HG03095 (cell line): ENCODE measurements at regions not wholly inside any gene's neighbourhood (a gene's known extent, or its start where the extent isn't known, plus 50 kb on each side); places are given as distances from the start of the nearest gene placed in this dataset.
A peak's percentile ranks its signal among the peaks of the same experiment; 100 is the strongest.

Experiments used
- ATAC-seq: cut with Tn5 transposase; IDR thresholded peaks from one replicate; pipeline ENCODE4 v1.9.1; 2021; ENCODE audit warnings: moderate library complexity; ENCODE audit not compliant: unreplicated experiment

GRCh38 chr5:125750147-125750860, 672.9 kb upstream of the GRAMD2B start:
- ATAC-seq: no peak

- no peak for ATAC-seq
These were observed 672.4 kb upstream of the GRAMD2B start for GRCh38 chr5:125750861-125751186.

GRCh38 chr5:125756456-125756855, 666.8 kb upstream of the GRAMD2B start:
- ATAC-seq: no peak

DNA sequence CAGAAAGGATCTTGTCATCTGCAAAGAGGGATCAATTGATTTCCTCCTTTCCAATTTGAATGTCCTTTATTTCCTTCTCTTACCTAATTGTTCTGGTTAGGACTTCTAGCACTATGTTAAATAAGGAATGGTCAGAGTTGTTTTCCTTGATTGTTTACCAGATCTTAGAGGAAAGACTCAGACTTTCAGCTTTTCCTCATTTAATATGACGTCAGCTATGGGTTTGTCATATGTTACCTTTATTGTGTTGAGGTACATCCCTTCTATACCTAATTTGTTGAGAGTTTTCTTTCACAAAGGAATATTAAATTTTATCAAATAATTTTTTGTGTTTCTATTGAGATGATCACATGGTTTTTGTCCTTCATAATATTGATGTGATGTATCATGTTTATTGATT, 656.5 kb upstream of the GRAMD2B start:
- no peak for ATAC-seq

GRCh38 chr5:125775896-125776295, 647.3 kb upstream of the GRAMD2B start:
- no peak for ATAC-seq

DNA sequence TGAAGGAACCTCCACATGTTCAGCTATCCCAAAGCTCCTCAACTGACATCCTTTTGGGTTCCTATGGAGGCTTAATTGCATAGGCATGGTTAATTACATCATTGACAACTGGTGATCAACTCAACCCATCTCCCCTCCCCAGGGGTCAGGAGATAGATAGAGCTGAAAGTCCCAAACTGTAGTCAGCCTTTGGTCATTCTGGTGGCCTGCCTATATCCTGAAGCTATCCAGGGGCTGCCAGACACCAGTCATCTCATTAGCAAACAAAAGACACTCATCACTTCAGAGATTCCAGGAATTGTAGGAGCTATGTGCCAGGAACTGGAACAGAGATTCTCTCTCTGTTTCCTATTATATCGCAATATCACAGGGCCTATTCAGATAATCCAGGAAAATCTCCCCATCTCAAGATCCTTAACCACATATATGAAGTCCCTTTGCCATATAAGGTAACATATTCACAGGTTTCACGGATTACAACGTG, 646.5 kb upstream of the GRAMD2B start:
- no peak for ATAC-seq

DNA sequence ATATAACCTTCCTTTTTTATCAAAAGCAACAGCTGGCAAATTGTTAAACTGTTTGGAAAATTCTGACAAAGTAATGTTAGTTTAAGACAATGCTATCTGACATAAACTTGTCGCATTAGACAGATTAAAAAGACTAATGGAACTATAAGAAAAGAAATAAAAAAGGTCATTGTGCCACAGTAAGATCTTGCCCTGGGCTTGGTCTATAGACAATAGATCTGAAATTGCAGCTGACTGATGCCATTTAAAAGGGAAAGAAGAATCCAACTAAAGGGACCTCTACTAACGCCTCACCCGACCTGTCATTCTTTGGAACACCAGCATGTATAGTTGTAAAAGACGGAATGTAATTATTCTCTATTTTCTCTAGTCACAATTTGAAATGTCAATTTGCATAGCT, 644.4 kb upstream of the GRAMD2B start:
- ATAC-seq: no peak

DNA sequence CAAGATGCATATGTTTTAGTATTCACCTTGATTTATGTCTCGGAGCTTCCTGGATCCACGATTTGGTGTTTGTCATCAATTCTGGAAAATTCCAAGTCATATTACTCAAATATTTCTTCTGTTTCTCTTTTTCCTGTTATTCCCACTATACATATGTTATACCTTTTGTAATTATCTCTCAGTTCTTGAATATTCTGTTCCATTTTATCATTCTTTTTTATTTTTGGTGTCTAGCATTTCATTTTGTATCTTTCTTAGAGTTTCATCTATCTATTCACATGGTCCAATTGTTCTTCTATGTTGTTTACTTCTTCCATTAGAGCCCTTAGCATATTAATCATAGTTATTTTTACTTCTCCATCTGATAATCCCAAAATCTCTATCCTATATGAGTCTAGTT, 637.8 kb upstream of the GRAMD2B start:
- ATAC-seq: no peak

DNA sequence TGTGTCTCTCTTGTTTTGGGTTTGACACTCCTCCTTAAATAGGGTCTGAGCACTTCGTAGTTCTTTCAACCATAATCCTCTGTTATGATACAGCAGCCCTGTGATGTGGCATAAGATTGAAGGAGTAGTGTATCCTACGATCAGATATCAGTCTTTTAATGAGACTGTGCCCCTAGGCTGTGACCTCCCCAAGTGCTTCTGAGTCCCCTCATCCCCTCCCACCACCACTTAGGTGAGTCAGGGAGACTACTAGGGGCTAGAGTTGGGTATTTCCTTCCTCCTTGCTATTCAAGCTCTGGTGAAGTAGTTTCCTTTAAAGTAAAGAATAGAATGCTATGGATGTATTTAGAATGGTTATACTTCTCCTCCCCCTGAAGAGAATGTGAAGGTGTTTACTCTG, 637.2 kb upstream of the GRAMD2B start:
- ATAC-seq: no peak

DNA sequence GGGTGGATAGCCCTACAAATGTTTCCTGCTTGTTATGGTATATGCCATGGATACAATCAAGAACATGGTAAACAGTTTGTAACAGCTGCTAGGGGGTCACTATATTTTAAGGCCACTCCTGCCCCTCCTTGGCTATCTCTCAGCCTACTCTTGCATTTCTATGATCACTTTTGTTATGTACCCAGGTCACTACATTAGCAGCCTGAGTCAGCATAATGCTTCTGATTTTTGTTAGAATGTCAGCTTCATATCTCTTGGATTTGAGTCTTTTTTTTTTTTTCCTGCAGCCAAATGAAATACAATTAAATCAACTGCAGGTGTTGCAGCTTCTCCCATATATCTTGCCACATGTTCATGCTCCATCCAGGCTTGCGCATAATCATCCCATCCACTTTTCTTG, 629.7 kb upstream of the GRAMD2B start:
- no peak for ATAC-seq

DNA sequence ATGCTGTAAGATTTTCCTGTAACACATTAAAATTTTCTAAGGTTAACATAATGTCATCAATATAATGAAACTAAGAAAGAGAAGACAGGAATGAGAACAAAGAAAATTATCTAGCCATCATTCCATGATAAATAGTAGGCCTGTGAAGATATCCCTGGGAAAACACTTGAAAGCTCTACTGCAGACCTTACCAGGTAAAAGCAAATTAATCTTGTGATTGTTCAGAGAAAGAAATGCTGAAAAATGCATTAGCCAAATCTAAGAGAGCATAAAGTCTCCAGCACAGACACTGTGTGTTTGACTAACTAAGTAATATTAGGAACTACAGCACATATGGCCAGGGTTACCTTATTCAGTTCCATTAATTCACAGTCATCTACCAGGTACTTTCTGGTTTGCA, 628.3 kb upstream of the GRAMD2B start:
- ATAC-seq: no peak

DNA sequence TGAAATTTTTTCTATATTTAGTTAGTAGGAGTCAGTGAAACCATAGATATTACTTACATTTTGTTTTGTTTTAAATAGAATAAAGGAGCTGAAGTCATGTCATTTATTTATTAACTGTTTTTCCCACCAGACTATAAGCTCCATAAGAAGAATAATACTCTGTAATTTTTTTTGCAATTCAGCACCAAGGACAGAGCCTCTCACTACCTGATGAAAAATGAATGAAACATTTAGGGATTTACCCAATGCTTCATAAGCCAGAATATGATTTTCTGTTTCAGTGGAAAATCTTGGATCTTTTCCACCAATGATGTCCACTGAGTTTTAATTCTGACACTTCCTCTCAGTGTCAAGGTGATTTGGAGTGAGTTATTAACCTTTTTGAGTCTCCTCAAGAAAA, 624.9 kb upstream of the GRAMD2B start:
- ATAC-seq: no peak

GRCh38 chr5:125812651-125813050, 610.6 kb upstream of the GRAMD2B start:
- no peak for ATAC-seq

DNA sequence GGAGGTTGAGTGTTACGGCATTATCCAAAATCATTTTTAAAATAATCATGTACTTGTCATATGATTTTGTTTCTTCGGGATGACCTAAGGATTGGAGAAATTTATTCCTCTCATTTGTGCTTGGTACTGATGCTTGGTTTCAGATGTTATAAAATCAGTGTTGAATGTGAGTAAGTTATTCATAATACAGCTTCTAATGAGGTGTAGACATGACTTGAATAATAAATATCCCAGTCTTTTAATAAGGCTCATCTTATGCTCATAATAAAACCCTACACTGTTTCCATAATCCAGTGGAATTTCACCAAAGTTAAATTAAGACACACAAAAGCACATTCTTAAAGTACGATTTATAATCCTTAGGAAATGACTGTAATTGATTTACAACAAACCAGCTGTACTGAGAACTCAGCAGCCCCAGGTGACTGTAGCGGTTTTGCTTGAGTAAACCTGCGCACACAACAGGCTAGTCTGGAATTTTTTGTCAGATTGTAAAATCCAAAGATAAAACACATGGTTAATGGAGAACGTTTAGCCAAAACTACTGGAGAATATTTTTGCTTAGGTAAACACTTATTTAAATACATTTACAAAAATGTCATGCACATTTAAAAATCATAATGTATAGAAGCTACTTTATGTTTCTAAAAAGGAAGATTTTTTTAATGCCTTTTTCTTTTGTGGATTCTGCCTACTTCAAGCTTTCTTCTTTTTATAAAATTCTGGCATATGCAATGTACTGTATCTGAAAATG, 609.8 kb upstream of the GRAMD2B start:
- no peak for ATAC-seq

GRCh38 chr5:125814119-125814518, 609.1 kb upstream of the GRAMD2B start:
- ATAC-seq: no peak

DNA sequence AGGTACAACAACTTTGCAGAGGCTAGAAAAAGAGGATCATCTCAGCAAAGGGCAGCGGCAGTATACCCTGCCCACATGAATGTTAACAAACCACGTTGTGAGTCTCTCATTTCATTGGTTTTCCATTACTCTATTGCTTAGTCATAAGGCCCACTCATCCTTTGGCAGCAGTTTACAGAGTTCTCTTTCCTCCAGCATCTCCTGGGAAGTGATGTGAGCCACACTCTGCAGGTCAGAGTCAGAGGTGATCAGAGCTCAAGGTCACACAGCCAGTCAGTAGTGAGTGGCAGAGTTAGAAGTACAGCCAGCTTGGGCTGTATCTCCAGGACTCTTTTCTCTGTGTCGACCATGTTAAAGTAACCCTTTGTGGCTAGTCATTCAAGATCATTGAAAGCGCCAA, 599.6 kb upstream of the GRAMD2B start:
- ATAC-seq: no peak

GRCh38 chr5:125826214-125826613, 597.0 kb upstream of the GRAMD2B start:
- no peak for ATAC-seq

- peak; percentile 83 for ATAC-seq
These were observed 593.9 kb upstream of the GRAMD2B start for GRCh38 chr5:125829349-125829748.

DNA sequence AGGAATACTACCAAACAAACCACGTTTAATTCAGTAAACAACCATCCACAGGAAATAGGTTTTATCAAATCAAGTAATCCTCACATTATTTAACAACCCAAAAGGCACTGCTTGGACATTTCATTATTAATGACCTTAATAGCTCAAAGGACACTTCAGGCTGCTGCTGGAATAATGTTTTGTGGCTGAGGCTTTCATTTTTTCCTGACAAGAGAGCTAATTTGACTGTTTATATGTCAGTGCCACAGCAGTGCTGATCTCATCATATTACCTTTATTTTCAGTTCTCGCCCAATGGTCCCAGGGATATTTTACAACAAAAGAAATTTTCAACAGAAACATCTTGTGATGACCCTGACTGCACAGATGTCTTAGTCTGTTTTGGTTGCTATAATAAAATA, 589.8 kb upstream of the GRAMD2B start:
- ATAC-seq: no peak

- no peak for ATAC-seq
These were observed 588.6 kb upstream of the GRAMD2B start for GRCh38 chr5:125834438-125835115.

- ATAC-seq: peak; percentile 72
These were observed 587.7 kb upstream of the GRAMD2B start for GRCh38 chr5:125835293-125836172.
